GM23248 (cell line): ENCODE measurements at regions not wholly inside any gene's neighbourhood (a gene's known extent, or its start where the extent isn't known, plus 50 kb on each side); places are given as distances from the start of the nearest gene placed in this dataset.

Experiments used
- EZH2 ChIP-seq: fragments of 200-600 bp; sonication (generic); IDR thresholded peaks from 2 replicates; pipeline ENCODE4 v1.6.1; 2018; ENCODE audit warnings: antibody characterized with exemption, mild to moderate bottlenecking; ENCODE audit not compliant: insufficient read depth, poor library complexity, severe bottlenecking
- EZH2phosphoT487 ChIP-seq: fragments of 200-600 bp; sonication (generic); IDR thresholded peaks from 2 replicates; pipeline ENCODE4 v1.6.1; 2018; ENCODE audit warnings: antibody characterized with exemption, moderate library complexity, mild to moderate bottlenecking, low read depth; ENCODE audit not compliant: insufficient read depth

- TF ChIP-seq EZH2phosphoT487 (no peak), EZH2 (no peak)
Observed at GRCh38 chr13:44739120-44739519, 163.0 kb upstream of the TSC22D1 start.
